NCI-H2107 (cell line): ENCODE measurements at regions not wholly inside any gene's neighbourhood (a gene's known extent, or its start where the extent isn't known, plus 50 kb on each side); places are given as distances from the start of the nearest gene placed in this dataset.
"Not testable (repeated sequence)": the region's sequence is repeated elsewhere in the genome, so short reads cannot be mapped to it uniquely, and the experiment has no call there.

Experiments
- DNase-seq: peaks from one replicate; lab custom pipeline; 2025; lab: John Stamatoyannopoulos, UW

DNA sequence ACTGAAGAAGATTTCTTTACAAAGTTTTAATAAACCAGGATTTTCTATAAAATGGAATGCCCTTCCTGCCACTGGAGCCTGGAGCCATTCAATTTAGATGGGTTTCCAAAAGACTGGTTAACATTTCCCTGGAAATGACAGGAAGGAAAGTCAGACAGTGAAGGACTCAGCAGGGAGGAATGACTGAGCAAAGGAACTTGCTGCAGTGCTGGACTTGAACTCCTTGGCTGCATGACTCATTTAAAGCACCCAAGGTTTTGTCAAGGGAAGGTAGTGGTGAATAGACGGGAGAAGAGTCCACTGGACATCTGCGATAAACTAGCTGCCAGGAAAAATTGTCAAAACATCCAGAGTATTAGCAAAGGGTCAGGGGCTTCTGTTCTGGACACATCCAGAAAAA lies 163.8 kb upstream of the SLC28A3 start:
- no peak for DNase-seq

GRCh38 chr9:84511651-84512050 lies 157.9 kb upstream of the NTRK2 start:
- DNase-seq, result no peak

- no peak for DNase-seq
Measured at GRCh38 chr9:84512493-84512892, 157.0 kb upstream of the NTRK2 start.

DNA sequence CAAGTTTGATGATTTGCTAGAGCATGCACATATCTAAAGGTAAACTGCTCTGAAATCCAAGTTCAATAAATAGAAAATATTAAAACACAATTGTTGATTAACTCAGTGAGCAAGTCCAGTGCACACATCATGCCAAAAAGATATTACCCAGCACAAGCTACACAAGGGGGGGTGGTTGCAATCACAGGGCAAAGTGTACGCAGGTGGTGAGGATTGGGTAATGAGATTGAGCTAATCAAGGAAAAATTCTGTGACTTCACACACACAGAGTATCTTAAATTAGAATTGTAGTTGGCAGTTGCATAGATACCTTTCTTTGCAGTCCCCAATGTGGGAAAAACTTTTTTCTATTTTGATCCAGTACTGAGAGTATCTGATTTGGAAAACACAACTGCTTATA lies 156.1 kb upstream of the NTRK2 start:
- DNase-seq, result no peak

DNA sequence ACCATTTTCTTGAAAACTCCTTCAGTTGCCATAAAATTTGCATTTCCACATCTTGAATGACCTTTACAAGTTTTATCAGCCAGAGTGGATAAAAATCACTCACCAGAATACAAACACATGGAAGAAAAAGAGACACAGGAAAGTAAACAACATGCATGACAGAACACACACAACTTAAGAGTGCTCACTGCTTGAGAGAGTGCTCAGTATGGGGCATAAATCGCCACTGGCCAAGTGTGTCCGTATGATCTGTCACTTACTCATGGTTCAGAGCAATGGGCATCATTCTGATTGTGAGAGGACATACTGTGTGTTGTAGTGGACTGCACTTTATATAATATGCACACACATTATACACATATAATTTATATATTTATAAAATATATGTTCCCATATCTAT lies 155.6 kb upstream of the NTRK2 start:
- no peak for DNase-seq

DNA sequence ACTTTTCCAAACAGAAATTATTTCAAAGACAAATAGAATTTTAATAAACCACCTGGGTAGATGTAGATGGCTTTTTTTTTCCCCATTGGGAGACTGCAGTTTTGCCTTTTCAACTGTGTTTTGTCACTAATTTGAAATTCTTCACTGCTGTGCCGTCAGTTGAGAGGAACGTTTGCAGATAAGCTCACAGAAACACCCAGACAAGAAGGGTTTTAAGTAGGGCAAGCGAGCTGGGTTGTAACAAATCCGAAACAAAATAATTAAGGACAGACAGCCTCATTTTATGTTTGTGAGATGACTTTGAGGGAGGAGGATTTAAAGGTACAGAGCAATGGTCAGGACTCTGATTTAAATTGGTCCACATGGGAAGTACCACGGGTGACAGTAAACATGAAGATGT lies 155.1 kb upstream of the NTRK2 start:
- no peak for DNase-seq

DNA sequence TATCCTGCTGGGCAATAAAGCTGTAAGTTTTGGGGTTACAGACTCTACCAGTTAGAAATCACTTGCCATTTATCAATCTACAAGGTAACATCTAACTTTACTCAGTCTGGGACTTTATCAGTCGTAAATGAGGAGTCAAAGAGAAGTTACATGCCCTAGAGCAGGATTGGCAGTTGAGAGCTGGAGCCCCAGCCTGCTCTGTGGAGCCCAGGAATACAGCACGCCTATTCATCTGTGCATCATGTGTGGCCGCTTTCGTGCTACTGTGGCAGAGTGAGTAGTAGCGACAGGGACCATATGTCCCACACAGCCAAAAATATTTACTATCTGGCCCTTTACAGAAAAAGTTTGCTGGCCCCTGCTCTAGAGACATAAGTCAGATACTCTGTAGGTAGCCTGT lies 152.5 kb upstream of the NTRK2 start:
- DNase-seq, result no peak

DNA sequence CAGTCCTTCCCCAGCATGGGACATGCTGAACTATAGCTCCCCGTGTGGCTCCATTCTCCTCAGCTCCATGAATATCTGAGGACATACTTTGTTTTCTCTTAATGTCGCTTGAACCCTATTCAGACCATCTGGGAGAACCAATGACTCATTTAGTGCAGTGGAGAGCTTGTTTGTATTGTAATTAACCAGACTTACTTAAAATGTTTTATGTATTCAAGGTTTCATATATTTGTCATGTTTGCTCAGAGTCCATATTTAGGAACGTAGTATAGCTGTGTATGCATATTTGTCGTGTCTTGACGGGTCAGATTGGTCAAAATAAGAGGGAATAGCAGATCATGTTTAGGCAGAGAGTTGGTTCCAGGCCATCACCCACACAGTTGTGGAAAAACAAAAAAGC lies 150.1 kb upstream of the NTRK2 start:
- DNase-seq, result no peak

GRCh38 chr9:84521208-84521607 lies 148.3 kb upstream of the NTRK2 start:
- DNase-seq, result no peak

GRCh38 chr9:84526211-84526610 lies 143.3 kb upstream of the NTRK2 start:
- DNase-seq, result not testable (repeated sequence)

GRCh38 chr9:84527060-84527720 lies 142.3 kb upstream of the NTRK2 start:
- not testable (repeated sequence) for DNase-seq

- not testable (repeated sequence) for DNase-seq
Measured at GRCh38 chr9:84535973-84536372, 133.6 kb upstream of the NTRK2 start.

- DNase-seq, result no peak
Measured at GRCh38 chr9:84538879-84539278, 130.7 kb upstream of the NTRK2 start.

DNA sequence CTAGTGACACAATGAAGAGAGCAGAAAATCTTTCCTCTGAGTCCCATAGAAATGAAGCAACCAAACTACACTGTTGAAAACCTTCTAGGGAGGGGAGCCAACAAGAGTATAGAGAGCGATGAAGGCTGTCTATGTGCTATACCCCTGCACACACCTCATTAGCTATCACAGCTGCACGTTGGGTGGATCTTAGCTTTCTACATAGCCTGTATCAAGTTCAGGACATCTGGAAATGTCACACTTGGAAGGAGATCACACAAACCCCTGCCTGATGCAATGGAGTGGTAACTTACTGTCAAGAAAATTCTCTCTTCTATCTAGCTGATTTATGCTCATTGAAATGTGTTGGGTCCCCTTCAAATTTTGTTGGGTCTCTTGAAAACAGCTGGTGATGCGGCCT lies 127.0 kb upstream of the NTRK2 start:
- no peak for DNase-seq

DNA sequence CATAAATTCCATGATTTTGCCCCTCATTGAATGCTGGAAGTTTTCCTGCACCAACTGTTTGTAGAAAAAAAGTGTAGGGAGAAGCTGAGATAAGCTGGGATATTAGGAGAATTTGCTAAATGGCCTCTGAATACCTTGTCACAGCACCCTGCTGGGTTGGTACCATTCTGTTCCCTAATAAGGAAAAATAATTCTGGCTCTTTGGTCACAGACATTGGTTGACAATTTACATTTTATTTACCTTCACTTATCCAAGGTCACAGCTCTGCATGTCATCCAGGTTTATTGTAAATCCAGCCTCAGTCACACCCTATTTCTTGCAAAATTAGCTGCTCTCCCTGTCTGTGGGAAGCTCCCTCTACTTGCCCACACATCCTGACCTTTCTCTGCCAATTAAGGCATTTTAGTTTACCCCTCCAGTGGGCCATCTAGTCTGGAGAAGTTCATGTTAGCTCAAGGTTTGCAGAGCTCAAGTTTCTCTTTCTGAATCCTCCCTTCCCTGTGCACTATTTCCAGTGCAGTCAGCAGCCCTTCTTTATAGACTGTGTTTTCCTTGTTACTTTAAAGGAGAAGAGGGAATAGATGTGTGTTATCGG lies 115.4 kb upstream of the NTRK2 start:
- DNase-seq, result no peak

- no peak for DNase-seq
Measured at GRCh38 chr9:84556556-84556955, 113.0 kb upstream of the NTRK2 start.

GRCh38 chr9:84557751-84558150 lies 111.8 kb upstream of the NTRK2 start:
- no peak for DNase-seq

- DNase-seq, result no peak
Measured at GRCh38 chr9:84563691-84564090, 105.8 kb upstream of the NTRK2 start.

DNA sequence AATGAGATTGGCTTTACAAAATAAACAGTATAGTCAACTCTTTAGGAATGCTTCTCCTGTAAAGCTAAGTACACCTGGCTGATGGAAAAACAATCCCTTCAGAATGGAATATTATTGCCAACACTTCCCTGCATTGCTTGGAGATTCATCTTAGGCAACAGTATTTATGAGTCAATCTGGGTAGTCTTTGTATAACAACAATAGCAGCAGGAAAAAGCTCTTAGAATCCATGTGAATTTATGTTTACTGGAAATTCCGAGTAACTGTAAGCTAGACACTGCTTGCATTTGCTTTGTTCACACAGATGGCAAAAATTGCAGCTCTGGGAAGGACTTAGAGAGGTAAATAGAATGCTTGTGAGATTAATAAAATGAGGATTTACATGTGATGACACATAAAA lies 101.7 kb upstream of the NTRK2 start:
- no peak for DNase-seq

DNA sequence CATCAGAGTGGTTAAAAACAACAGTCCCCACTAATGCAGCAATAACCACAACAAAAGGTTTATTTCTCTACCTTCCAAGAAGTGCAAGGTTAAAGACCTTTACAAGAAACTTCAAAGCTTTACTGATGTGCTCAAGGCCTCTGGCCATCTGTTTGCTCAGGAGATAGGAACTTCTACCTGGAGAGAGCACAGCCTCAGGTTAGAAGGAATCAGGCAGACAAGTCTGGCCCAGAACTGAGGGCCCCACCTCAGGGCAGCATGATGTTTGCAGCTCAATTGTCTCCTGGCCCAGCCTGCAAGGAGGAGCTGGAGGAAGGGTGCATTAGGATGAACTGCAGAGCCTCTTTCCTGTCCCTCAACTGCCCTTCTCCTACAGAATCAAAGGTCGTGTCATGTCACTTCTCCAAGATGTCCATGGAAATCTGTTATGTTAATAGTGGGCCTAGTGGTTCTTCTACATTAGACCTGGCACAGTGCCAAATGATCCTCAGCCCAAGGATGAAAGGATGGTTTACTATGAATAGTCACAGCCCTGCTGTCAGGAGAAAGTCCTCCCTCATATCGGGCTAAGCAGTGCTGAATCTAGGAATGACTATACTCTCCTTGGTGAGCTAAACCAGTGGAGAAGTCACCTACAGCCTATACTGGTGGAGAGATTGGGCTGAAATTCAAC lies 98.9 kb upstream of the NTRK2 start:
- DNase-seq, result no peak

- DNase-seq, result no peak
Measured at GRCh38 chr9:84573083-84573482, 96.4 kb upstream of the NTRK2 start.

GRCh38 chr9:84575705-84576104 lies 93.8 kb upstream of the NTRK2 start:
- DNase-seq, result no peak

DNA sequence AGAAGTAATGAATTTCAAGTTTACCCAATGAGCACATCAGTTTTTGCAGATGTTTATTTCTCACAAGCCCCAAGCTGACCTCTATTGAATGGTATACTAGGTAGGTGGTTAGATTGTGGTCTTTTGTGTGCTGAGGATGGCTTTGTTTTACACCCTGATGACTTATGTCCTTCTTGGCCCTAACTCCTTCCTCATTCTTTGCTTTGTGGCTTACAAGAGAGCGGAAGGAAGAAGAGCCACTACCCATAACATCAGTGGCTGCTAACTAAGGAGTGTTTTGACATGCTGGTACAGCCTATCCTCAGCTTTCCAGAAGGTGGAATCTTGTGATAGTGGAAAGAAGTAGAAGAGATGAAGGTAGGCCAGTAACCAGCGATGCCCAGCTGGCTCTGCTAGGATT lies 85.7 kb upstream of the NTRK2 start:
- DNase-seq, result no peak

- no peak for DNase-seq
Measured at GRCh38 chr9:84586662-84587061, 82.9 kb upstream of the NTRK2 start.
